ENCODE measurements at regions not wholly inside any gene's neighbourhood (a gene's known extent, or its start where the extent isn't known, plus 50 kb on each side); places are given as distances from the start of the nearest gene placed in this dataset.

DNA sequence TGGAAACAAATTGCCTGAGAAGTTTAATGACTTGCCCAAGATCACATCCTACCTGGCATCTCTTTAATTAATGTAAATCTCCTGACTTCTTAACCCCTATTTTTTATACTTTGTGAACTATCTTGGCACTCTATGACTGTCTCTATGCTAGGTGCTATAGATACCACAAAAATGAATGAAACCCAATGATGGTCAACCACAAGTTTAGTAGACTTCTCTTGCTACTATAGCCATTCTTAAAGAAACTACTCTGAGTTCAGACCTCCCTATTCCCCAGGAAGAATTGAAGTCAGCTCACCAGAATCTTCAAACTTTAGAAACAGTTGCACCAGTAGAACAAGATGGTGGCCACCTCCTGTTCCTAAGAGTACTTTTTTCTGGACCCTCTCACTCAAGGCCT, 191.1 kb downstream of the RSL24D1 start:
- in situ Hi-C loops (cut with HindIII; ENCODE audit: low pct_ligation_motif_present, low sequenced_read_pairs), result no loop called here
- no peak for DNase-seq
- Histone ChIP-seq H3K4me3 (ENCODE audit: low read depth, low read length) (no peak overlapping the region), H3K27me3 (replicated peaks) (no peaks in the 10 kb centered on the region), H3K27ac (no peak overlapping the region), H3K36me3 (replicated peaks) (no peaks in the 10 kb centered on the region)
- TF ChIP-seq, protein P1, sequence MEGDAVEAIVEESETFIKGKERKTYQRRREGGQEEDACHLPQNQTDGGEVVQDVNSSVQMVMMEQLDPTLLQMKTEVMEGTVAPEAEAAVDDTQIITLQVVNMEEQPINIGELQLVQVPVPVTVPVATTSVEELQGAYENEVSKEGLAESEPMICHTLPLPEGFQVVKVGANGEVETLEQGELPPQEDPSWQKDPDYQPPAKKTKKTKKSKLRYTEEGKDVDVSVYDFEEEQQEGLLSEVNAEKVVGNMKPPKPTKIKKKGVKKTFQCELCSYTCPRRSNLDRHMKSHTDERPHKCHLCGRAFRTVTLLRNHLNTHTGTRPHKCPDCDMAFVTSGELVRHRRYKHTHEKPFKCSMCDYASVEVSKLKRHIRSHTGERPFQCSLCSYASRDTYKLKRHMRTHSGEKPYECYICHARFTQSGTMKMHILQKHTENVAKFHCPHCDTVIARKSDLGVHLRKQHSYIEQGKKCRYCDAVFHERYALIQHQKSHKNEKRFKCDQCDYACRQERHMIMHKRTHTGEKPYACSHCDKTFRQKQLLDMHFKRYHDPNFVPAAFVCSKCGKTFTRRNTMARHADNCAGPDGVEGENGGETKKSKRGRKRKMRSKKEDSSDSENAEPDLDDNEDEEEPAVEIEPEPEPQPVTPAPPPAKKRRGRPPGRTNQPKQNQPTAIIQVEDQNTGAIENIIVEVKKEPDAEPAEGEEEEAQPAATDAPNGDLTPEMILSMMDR (IDR thresholded peaks at IDR 0.05; ENCODE audit: low read depth, low read length, missing control alignments), result no peak

DNA sequence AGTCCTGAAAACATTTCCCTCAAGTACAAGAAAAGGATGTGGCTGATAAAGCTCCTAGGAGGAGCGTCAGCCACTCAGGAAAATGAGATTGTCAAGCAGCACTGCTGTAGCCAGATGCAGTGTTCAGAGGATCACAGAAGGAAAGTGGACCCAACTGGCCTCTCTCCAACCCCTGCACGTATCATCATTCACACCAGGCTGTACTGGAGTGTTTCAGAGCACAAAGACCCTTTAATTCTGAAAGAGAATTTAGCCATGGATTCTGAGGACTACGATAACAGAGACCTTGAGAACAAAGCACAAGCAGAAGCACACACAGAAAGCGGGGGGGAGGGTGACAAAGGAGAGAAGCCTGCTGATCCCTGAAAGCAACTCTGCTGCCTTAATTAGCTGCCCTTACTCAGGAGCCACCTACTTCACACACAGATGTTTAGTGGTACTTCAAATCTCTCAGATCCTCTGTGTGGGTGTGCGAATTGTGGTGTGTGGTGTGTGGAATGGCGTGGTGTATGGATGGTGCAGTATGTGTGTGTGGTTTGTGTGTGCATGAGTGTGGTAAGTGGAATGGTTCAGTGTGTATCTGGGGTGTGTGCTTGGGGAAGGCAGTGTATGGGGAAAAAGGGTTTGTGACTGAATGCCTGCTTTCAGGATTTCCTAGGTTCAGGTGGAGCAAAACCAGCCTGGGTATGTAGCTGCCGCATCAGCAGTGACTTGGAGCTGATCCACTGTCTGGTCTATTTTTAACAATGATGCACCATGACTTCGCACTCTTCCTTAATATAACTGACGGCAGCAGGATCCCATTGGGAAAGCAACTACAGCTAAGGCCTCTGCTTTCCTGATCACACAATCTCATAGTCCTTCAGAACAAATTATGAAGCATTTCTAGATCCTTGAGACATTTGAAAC, 192.5 kb downstream of the RSL24D1 start:
- Histone ChIP-seq H3K36me3 (replicated peaks) (no peaks in the 10 kb centered on the region), H3K4me3 (ENCODE audit: low read depth, low read length) (no peak overlapping the region), H3K27ac (no peak overlapping the region), H3K27me3 (replicated peaks) (no peaks in the 10 kb centered on the region)
- no peak for DNase-seq
- in situ Hi-C loops (cut with HindIII; ENCODE audit: low pct_ligation_motif_present, low sequenced_read_pairs), result no loop called here
- TF ChIP-seq, protein P1 (IDR thresholded peaks at IDR 0.05; ENCODE audit: low read depth, low read length, missing control alignments), result no peak

- Histone ChIP-seq H3K27ac (no peak overlapping the region), H3K27me3 (replicated peaks) (no peaks in the 10 kb centered on the region), H3K4me3 (ENCODE audit: low read depth, low read length) (no peak overlapping the region), H3K36me3 (replicated peaks) (no peaks in the 10 kb centered on the region)
- in situ Hi-C loops (cut with HindIII; ENCODE audit: low pct_ligation_motif_present, low sequenced_read_pairs), result no loop called here
- no peak for DNase-seq
- TF ChIP-seq, protein P1 (IDR thresholded peaks at IDR 0.05; ENCODE audit: low read depth, low read length, missing control alignments), result no peak
These were observed 198.1 kb downstream of the RSL24D1 start for GRCh38 chr15:54998661-54999060.

DNA sequence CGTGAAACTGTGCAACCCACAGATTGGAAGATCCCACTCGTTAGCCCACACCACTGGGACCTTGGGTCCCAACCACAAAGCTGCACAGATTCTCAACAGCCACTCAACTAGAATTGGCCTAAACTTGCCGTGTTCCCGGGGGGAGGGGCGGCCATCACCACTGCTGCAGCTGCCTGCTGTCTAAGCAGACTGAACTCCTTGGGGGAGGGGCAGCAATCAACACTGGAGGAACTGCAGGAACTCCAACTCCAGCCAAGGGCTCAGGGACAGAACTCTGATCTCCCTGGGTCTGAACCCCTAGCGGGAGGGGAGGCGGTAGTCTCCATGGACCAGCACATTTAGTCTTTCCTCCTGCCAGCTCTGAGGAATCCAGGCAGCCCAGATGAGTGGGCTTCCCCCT, 205.9 kb downstream of the RSL24D1 start:
- H3K36me3 ChIP-seq (replicated peaks), result no peaks in the 10 kb centered on the region
- no peak for DNase-seq
- H3K4me3 ChIP-seq (ENCODE audit: low read depth, low read length), result no peak overlapping the region
- no peaks in the 10 kb centered on the region for H3K27me3 ChIP-seq (replicated peaks)
- H3K27ac ChIP-seq, result no peak overlapping the region
- TF ChIP-seq, protein P1 (IDR thresholded peaks at IDR 0.05; ENCODE audit: low read depth, low read length, missing control alignments), result no peak
- in situ Hi-C loops (cut with HindIII; ENCODE audit: low pct_ligation_motif_present, low sequenced_read_pairs), result no loop called here

DNA sequence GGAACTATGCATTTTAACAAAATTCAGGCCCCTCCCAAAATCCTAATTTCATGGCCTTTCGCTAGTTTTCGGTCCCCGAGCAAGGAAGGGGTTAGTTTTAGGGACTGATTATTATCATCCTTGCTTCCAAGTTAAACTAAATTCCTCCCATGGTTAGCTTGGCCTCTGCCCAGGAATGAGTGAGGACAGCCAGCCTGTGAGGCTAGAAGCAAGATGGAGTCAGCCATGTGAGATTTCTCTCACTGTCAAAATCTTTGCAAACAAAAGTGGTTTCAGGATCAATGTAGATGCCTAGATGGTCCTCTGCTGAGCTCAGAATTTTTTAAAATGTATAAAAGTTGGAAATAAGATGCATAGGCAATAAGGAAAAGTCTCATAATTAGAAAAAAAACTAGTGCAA, 208.9 kb downstream of the RSL24D1 start:
- H3K36me3 ChIP-seq (replicated peaks), result no peaks in the 10 kb centered on the region
- TF ChIP-seq, protein P1 (IDR thresholded peaks at IDR 0.05; ENCODE audit: low read depth, low read length, missing control alignments), result no peak
- no peak for DNase-seq
- no peaks in the 10 kb centered on the region for H3K27me3 ChIP-seq (replicated peaks)
- no peak overlapping the region for H3K27ac ChIP-seq
- H3K4me3 ChIP-seq (ENCODE audit: low read depth, low read length), result no peak overlapping the region
- in situ Hi-C loops (cut with HindIII; ENCODE audit: low pct_ligation_motif_present, low sequenced_read_pairs), result no loop called here
